ENCODE measurements at regions not wholly inside any gene's neighbourhood (a gene's known extent, or its start where the extent isn't known, plus 50 kb on each side); places are given as distances from the start of the nearest gene placed in this dataset.
"Not testable (repeated sequence)": the region's sequence is repeated elsewhere in the genome, so short reads cannot be mapped to it uniquely, and the experiment has no call there.

GRCh38 chr1:191511480-191511879 is 646.8 kb upstream of the RGS18 start:
- not testable (repeated sequence) for TF ChIP-seq CTCF, POLR2A, POLR2AphosphoS5 (IDR thresholded peaks at IDR 0.05)
